Stimulated activated CD4-positive, alpha-beta T cell treated with anti-CD3 and anti-CD28 coated beads, Interleukin-2, amount 100 ng/mL, for 24 hours (primary cell): ENCODE measurements at regions not wholly inside any gene's neighbourhood (a gene's known extent, or its start where the extent isn't known, plus 50 kb on each side); places are given as distances from the start of the nearest gene placed in this dataset.

Source experiments
- DNase-seq, 2 donors: peaks; one replicate each; pipeline ENCODE4 v3.0.0-alpha.2; 2020

DNA sequence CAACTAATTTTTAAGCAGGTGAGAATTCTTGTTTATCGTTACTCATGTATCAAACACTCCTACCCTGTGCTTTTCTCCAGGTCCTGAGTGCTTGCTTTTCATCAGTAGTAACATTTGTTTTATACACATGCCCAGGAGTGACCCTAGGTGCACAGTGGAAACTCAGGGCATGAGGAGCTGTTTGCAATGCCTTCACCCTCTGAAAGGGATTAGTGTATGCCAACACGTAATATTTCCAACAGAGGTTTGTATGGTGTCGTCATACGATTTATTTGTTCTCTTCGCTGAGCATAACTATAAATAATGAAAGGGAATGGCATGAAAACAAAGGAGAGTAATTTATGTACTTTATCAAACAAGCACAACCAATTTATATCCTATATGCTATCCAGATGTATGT, 537.4 kb upstream of the MMS22L start:
- no peak for DNase-seq

DNA sequence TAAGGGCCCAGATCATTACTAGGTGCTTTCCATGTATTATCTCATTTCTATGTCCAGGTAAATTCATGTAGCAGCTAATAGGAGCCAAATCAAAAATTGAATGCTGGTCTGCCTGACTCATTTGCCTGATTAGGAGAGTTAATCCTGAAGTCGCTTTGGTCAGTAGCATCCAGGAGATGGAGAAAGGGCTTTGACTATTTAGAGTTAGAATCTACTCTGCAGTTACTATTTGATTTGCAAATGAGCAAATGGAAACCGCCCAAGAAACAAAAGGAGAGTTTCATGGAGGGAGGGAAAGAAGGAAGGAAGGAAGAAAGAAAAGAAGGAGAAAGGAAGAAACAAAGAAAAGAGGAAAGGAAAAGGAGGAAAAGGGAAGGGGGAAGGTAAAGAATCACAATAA, 539.6 kb upstream of the MMS22L start:
- DNase-seq, result no peak

DNA sequence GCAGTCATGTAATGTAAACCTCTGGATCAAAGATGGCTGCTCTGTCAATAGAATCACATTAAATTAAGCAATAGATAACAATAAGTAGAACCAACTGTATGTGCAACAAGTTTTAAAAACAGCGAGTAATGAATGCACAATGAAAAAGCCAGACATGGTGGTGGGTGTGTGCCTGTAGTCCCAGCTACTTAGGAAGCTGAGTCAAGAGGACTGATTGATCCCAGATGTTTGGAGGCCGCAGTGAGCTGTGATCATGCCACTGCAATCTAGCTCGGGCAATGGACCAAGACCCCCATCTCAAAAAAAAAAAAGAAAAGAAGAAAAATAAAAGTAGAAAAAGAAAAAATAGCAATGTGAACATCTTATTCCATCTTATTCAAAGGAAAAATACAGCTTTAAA, 558.7 kb upstream of the MMS22L start:
- no peak for DNase-seq

DNA sequence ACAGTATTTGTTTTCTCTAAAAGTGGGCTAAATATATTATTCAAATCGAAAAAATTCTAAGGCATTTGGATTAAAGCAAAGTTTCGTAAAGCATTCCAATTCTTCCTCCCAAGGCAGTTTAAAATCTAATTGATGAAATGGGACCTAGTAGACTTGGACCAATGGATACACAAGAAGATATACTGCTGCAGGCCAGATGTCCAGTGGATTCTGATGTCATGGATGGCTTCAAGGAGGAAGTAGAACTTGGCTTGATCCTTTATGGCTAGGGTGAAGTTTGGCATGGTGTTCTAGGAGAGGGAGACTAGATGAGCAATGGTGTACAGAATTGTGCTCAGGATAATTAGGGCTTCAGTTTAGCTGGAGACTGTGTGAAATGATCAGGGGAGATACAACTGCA, 559.5 kb upstream of the MMS22L start:
- no peak for DNase-seq

DNA sequence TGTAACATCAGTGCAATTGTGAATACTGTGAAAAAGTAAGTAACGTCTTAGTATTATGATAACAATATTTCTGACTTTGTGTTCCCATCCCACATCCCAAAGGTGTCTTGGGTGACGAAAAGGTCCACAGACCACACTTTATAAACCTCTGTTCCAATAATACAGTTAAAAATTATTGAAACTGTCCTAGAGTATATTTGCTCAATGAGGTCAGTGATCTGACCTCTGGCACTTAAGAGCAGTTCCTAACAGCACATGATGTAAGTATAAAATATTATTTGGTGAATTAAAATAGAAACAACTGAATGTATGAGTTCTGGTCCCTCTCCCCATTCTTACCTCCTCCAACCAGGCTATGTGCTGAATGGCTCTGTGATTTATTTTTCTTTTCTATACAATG, 566.4 kb upstream of the MMS22L start:
- no peak for DNase-seq

DNA sequence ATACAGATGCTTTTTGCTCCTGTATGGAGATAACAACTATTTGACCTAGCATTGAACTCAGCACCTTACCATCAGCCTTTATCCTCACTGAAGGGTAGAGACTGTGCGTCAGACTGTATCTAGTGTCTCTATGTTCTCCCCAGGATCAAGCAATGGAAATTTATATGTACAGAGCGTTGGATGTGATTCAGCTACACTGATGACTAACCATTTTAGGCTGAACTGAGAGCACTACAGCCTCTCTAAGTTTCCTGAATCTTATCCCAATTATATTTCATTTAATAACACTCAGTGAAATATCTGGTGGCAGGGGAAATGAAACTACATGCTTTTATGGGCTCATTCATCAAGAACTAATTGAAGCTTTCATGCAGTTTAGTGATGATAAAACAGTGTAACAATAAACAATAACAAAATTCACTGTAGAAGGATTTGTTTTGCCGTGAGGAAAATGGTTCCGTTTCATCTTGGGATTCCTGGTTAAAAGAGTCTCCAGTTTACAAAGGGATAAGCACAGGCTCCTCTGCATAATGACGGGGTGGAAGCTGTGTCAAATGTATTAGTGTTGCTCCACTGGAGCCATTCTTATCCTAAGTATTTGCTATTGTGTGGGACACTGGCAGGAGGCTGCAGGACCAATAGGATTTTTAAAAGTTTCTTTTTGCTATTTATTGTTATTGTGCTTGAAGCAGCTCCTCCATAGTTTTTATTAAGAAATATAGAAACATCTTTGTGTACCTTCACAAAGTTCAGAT, 567.6 kb upstream of the MMS22L start:
- no peak for DNase-seq

DNA sequence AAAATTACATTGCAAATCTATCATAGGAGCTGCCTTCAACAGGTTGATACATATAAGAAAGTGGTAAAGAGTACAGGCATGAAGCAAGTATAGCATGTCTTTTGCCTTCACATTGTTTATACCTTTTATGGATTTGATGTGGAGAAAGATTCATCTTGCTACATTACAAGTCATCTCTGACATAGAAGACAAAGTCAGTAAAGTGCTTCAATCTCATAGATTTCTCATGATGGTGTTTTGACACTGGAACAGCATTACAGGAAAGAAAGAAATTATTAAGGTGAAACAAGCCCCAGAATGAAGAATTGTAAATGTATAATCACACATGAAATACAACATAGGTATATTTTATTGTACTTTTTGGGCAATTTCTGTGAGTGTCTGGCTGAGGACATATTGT, 580.7 kb upstream of the MMS22L start:
- DNase-seq, result no peak

DNA sequence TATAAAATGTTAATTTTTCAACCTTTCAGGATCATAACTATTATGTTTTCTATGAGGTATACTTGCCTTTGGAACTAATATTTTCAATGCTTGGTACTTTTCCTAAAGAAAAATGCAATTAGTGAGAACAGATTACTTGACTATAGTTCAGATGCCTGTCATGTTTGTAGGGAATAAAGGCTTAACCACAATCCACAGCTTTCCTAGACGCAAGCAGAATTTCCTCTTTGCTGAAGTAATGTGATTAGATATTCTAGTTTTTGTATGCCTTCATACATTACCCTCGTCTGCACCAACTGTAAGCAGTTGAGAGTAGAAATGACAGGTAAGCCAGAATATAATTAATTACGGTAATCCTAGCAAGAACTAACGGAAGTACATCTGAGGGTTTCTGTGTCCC, 581.4 kb upstream of the MMS22L start:
- DNase-seq, result no peak

DNA sequence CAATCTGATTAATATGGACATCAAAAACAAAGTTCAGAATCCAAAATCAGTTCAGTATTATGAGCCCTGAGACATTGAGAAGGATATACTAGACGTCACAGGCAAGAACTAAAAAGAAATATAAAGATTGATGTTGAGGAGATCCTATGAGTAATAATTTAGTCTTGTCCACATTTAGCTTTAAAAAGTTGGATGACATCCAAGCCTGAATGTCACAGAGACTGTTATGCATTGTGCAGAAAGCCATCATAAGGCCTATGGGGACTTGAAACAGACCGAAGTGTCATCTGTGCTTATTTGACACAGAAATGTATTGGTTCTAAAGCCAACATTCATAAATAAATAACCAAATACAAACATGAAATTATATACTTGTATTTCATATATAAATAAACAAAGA, 581.8 kb upstream of the MMS22L start:
- DNase-seq, result no peak

DNA sequence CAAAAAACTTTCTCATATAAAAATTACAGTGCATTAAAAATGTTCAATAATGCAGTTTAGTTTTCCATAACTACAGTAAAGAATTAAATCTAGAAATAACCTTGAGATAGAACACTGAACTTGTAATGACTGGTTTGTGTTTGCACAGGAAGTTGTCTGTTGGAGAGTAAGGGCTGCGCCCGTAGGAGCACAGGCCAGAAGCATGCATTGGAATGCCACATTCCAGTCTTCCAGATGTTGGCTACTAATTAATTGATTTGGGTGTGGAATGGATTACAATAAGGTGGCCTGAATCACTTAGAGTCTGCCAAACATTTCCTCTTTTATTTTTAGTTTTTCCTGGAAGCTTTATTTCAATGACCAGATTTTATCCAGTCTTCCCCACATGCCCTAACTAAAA, 582.6 kb upstream of the MMS22L start:
- DNase-seq, result no peak

DNA sequence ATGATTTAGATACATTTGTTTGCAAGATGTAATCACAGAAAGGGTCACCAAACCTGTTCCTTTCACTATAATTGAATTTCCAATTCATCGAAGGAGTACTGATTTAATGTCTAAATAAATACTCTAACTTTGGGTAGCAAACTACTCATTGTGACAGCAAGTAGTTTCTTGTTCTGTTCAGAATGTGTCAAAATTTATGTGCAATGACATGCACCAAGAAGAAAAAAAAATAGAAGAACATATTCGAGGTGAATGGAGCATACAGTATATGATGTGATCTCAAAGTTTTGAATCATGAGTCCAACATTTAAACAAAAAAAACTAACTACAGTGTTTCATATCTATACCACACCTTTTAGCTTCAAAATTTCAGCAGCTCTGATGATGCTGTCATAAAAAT, 583.6 kb upstream of the MMS22L start:
- DNase-seq, result no peak

DNA sequence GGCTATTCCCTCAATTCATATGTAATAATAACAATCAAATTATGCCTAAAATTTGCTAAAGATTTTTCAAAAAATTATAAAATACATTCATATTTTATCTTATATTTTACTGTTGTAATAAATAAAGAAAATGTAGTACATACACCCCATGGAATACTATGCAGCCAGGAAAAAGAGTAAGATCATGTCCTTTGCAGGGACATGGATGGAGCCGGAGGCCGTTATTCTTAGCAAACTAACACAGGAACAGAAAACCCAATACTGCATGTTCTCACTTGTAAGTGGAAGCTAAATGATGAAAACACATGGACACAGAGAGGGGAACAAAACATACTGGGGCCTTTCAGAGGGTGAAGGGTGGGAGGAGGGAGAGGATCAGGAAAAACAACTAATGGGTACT, 584.2 kb upstream of the MMS22L start:
- no peak for DNase-seq

DNA sequence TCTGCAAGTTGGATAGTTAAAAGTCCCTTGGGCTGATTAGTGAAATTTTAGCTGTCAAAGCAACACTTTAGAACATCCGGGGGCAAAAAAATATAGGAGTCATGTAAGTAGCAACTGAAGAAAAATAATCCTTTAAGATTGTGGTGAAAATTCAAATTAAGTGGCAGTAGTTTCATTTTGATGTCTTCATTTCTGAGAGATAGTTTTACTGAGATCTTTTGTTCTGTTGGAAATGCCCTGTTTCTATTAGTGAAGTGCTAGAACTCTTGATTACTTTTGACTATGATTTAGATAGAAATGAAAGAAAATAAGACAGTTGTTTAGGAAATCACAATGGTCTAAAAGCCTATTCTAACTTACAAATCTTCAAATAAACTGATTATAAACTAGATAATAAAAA, 587.3 kb upstream of the MMS22L start:
- no peak for DNase-seq

DNA sequence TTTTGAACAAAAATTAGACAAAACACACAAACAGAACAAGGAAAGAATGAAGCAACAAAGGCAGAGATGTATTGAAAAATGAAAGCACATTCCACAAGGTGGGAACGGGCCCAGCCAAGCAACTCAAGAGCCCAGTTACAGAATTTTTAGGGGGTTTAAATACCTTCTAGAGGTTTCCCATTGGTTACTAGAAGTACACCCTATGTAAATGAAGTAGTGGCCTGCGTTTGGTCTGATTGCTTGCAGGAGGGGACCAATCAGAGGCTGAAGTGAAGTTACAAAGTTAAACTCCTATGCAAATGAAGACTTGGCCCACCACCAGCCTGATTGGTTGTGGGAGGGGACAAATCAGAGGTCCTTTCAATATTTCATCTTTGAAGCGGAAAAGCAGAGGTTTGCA, 593.7 kb upstream of the MMS22L start:
- DNase-seq, result no peak

DNA sequence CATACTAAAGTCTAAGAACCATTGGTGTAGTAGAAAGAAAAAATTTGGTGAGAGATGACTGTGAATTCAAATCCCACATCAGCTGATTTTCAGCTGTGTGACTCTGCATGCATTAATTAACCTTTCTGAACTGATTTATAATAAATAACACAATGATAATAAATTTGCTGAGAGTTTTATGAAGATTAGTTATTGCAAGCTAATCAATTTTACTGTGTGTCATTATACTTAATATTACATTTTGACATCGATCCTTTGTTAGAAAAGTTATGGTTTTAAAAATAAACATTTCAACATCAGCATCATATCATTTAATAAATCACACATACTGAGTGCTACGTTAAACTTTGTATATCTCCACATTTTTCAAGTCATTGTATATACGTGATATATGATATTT, 599.7 kb upstream of the MMS22L start:
- no peak for DNase-seq

DNA sequence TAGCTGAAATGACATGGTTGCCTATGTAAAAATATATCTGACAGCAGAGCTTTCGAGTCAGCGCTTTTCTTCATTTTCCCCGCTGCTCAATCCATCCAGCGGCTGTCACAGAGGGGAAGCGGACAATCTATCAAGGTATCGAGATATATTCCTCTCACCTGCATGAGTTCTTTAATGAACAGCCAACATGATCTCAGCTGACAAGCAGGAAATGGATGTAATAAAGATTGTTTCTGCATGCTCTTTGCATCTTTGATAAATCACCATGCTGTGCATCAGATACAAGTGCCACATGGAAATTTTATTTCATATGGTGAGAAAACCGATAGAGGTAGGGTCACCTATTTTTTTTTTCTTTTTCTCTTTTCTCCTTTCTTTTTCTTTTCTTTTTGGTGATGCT, 602.3 kb upstream of the MMS22L start:
- no peak for DNase-seq

DNA sequence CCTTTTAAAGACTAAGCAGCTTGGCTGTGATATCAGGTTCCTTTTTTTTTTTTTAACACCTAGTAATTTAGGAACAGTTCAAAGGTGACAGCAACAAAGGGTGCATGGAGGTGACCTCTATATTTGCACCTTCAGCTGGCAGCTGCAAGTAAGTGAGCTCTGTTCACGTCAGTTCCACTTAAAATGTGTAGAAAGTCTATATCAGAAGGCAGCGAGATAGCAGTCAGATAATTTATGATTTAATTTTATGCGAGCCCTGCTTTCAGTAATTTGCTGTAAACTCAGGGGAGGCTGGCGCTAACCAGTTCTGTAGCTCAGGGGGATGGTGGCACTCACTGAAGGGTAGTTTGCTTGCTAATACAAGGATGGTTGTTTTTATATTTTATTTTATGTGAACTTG, 602.8 kb upstream of the MMS22L start:
- no peak for DNase-seq

DNA sequence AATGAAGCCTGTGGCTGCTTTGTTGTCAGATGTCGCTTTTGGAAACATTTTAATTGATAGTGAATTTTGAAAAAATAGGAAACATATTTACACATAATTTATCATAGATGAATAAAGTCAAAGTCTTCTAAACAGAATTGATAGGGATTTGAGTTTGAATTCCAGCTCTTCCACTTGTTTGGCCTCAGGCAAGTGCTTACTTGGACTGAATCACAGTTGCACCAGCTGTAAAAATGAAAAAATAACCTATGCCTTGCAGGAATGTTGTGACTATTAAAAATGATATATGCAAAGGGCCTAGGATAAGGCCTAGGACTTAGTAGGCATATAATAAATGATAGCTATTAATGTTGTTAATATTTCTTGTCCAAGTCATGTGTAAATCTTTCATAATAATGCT, 618.5 kb upstream of the MMS22L start:
- DNase-seq, result no peak

DNA sequence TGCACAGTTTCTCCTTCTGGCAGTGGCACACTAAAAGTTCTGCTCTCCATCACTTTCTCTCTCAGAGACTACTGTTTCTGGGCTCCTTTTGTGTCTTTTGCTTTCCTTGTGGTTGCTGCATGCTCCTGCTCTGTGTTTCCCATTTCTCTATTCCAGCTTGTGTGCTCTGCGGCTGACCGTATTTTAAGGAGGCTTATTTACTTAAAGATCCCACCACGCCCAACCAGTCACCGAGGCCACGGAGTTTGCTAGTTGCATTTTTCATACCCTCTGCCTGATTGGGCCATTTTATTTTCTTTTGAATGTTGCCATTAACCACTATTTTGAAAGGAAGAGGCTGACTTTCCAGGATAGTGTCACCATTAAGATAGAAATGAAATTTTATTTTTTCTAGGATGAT, 626.4 kb upstream of the MMS22L start:
- no peak for DNase-seq

DNA sequence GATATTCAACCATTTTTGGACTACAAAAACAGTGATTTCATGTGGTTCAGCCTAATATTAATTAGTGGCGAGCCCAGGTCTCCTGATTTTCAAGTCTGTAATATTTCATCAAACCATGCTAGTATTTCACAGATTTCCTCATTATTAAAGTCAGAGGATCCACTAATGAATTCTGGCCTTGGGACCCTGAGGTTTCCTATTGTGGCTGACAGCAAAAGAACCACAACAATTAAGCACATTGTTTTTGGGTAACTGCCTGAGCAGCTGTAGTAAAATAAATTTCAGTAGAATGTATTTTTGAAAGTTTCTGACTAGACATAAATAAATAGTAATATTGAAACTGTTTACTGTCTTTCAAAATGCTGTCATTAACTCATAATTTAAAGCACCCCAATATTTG, 630.7 kb upstream of the MMS22L start:
- DNase-seq, result no peak

DNA sequence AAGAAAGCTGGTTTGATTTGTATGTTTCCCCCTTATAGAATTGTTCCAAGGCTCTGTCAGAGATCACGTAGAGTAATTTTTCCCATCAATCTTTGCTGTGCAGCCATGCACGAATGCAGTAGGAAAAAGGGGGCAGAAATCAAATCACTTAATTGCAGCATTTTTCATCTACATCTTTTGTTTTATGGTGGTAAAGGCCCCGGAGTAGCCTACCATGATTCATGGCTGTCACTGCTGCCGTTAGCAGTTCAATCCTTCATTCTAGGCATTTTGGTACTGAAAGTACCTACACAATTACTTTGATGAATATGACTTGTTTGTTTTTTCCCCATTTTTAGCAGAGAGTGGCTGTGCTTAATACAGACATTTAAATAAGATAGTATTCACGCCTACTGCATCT, 631.9 kb upstream of the MMS22L start:
- no peak for DNase-seq

DNA sequence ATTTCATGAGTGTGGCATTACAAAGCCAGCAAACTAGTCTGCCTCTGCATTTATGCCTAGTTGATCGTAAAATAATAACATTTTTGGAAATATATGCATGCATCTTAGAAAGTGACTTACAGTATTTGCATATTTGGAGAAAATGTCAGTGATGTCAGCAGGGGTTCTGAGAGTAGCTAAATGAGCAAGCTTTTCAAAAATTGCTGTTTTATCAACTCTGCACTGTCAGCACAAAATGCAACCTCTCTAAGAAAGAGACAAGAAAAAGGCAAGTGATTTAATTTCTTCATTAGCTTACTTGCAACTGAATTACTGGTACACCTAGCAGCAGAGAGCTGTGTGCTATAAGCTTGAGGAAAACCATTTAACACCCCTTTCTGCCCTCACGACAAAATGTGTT, 632.5 kb upstream of the MMS22L start:
- no peak for DNase-seq

DNA sequence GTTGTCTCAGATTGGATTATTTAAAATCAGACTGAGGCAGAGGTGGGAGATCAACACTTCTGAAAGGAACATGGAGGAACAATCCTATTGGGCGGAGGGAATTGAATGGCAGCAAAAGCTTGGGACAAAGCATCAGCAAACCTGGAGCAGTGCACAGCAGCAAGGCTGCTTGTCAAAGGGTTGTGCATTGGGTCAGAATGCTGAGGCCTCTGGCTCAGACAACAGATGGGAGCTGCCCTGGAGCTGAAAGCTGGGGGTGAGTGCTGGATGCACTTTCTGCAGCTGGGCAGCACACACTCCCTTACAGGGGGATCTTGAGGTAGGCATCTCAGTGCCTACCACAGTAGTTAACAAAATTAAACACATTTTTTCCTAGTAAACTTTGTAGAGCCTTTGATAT, 634.4 kb upstream of the MMS22L start:
- no peak for DNase-seq

DNA sequence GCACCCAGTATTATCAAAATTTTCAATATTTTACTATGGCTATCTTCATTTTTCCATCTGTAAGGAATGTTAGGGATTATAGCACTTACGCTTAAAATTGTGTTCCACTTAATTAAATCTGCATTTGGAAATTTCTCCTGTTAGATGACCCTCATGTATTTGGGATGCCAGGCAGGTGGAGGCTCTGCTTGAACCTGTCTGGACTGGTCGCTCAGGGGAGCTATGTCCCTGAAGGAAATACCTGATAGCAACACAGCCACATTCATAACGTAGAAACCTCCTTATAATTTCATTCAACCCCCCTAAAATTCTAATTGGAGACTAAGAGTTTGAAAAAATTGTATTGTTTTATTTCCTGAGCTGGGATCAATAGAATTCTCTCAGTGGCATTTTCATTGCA, 636.0 kb upstream of the MMS22L start:
- DNase-seq, result no peak

DNA sequence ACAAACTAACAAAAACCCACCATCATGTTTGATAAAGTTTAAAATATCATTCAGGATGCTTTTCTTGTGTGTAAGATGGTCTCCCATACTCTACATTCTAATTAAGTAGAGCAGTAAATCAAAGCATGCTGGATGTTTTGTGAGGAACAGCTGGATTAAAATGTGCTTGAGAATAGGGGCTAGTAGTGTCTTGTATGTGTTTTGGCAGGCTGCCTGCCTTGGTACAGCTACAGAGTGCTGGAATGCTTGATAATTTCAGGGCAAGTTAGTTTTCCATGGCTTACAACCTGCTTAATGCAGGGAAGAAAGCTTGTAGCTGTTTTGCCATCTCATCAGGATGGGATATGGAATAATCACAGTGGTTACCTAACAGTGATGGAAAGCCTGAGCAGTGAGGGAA, 636.6 kb upstream of the MMS22L start:
- no peak for DNase-seq

DNA sequence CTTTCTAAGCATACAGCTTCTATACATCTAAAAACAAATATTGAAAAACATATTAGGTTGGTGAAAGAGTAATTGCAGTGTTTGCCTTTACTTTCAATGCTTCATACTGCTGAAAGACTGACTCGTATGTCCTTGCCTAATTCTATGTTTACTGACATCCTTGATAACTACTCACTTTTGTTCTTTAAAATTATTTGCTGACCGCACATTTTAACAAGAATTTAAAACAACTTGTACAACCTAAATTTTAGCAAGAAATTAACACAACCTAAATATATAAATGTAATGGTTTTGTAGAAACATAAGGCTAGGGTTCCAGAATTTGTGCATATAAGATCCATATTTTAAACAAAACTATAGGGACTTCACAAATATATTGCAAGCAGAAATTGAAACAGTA, 640.2 kb upstream of the MMS22L start:
- DNase-seq, result no peak
